ENCODE measurements at regions not wholly inside any gene's neighbourhood (a gene's known extent, or its start where the extent isn't known, plus 50 kb on each side); places are given as distances from the start of the nearest gene placed in this dataset.

GRCh38 chr1:50257940-50258685 lies 149.4 kb downstream of the ELAVL4 start:
- BruUV-seq (replicated peaks), result no TSS peak
- dilution Hi-C loops (cut with MboI; ENCODE audit: extremely low pct_ligation_motif_present, low sequenced_read_pairs), result no loop called here
- no peaks in the 10 kb centered on the region for H3K36me3 ChIP-seq (ENCODE audit: control insufficient read depth in 2 of 2, extremely low read depth in 1 of 2, insufficient read depth in 2 of 2, low read length in 2 of 2)
- no peak overlapping the region for H3K4me2 ChIP-seq (ENCODE audit: insufficient read depth, low read length)
- intact Hi-C loops (cut with micrococcal nuclease), result no loop called here
- no peaks in the 10 kb centered on the region for H4K20me1 ChIP-seq (replicated peaks; ENCODE audit: control insufficient read depth, extremely low read depth, insufficient read depth, low read length)
- ChIA-PET POLR2A (no interaction called here), CTCF (no interaction called here)
- H3K79me2 ChIP-seq (ENCODE audit: control insufficient read depth, insufficient read depth, low read length), result no peaks in the 10 kb centered on the region
- TF ChIP-seq GATA2 (IDR thresholded peaks at IDR 0.05; ENCODE audit: insufficient read depth, insufficient read length, low read depth, low read length), result no peak
- no peak for TF ChIP-seq EZH2 (IDR thresholded peaks at IDR 0.05; ENCODE audit: borderline replicate concordance, low read depth, low read length, severe bottlenecking)
- TF ChIP-seq CTCF (IDR thresholded peaks at IDR 0.05; ENCODE audit: extremely low read depth in 1 of 2, insufficient read depth in 1 of 2, low read depth in 1 of 2, low read length in 2 of 2), result no peak
- no peak for TF ChIP-seq POLR2A (IDR thresholded peaks at IDR 0.05; ENCODE audit: low read depth, low read length)
- TF ChIP-seq FOS (IDR thresholded peaks at IDR 0.05; ENCODE audit: borderline replicate concordance, insufficient read depth, low read length), result no peak
- TF ChIP-seq MYC (IDR thresholded peaks at IDR 0.05; ENCODE audit: low read depth, low read length), result no peak
- no peak for TF ChIP-seq POLR2AphosphoS5 (IDR thresholded peaks at IDR 0.05; ENCODE audit: insufficient read depth, low read depth, low read length)
- no peak for TF ChIP-seq MAX (IDR thresholded peaks at IDR 0.05; ENCODE audit: insufficient read depth, insufficient read length)
- TF ChIP-seq JUN (IDR thresholded peaks at IDR 0.05; ENCODE audit: borderline replicate concordance, insufficient read depth, insufficient read length, low read depth), result no peak
- H3K27ac ChIP-seq (ENCODE audit: insufficient read depth, low read depth, low read length), result no peak overlapping the region
- H3K9me3 ChIP-seq (replicated peaks; ENCODE audit: control insufficient read depth, insufficient read depth, low read length), result no peaks in the 10 kb centered on the region
- H3K9ac ChIP-seq (replicated peaks; ENCODE audit: extremely low read depth, insufficient read depth, low read length), result no peak overlapping the region
- H2AFZ ChIP-seq (ENCODE audit: low read depth, low read length), result no peak overlapping the region
- H3K9me1 ChIP-seq (replicated peaks; ENCODE audit: control insufficient read depth, extremely low read depth, insufficient read depth, low read length), result no peaks in the 10 kb centered on the region
- DNase-seq (ENCODE audit: low read depth, low spot score), result no peak
- no peaks in the 10 kb centered on the region for H3K4me1 ChIP-seq (ENCODE audit: control insufficient read depth, extremely low read depth, insufficient read depth, low read length)
- no peak for FAIRE-seq
- no peak overlapping the region for H3K4me3 ChIP-seq (replicated peaks in 1 of 3; ENCODE audit: insufficient read depth in 1 of 3, low read depth in 1 of 3, low read length in 3 of 3)
- no peaks in the 10 kb centered on the region for H3K27me3 ChIP-seq (ENCODE audit: control insufficient read depth in 2 of 2, insufficient read depth in 2 of 2, low read length in 2 of 2)
